Pancreas (tissue), 10 donors: ENCODE measurements at regions not wholly inside any gene's neighbourhood (a gene's known extent, or its start where the extent isn't known, plus 50 kb on each side); places are given as distances from the start of the nearest gene placed in this dataset.

Experiments used
- ATAC-seq, 4 donors: fragments of 200-7000 bp; cut with Tn5 transposase; one replicate each; pipeline versions ENCODE4 v1.8.0 to v1.9.1; 2020; ENCODE audit warnings: mild to moderate bottlenecking in 4 of 4, moderate library complexity in 4 of 4
- DNase-seq, 6 donors: peaks; one replicate each; pipeline ENCODE4 v3.0.0-alpha.2; 2020
- FAIRE-seq: peaks from 2 replicates; lab custom pipeline; 2012; peaks lifted over from hg19 to GRCh38; lab: Jason Lieb, UNC
- H3K27ac ChIP-seq, 4 donors: fragments of 200-600 bp; sonication (generic); 1 replicate in 3 of 4; 2 replicates in 1 of 4; pipeline versions ENCODE4 v1.5.0 to v1.8.0; 2020
- H3K27me3 ChIP-seq, 4 donors: fragments of 200-600 bp; one replicate each; pipeline ENCODE4 v1.8.0; 2021
- H3K36me3 ChIP-seq, 3 donors: fragments of 200-600 bp; sonication (generic) in 1 of 3; one replicate each; pipeline versions ENCODE4 v1.5.0 to v1.8.0; 2020 to 2021
- H3K4me1 ChIP-seq, 3 donors: fragments of 200-600 bp; one replicate each; pipeline ENCODE4 v1.8.0; 2021
- H3K4me3 ChIP-seq, 4 donors: fragments of 200-600 bp; sonication (generic) in 2 of 4; one replicate each; pipeline versions ENCODE4 v1.5.0 to v1.8.0; 2020 to 2021
- H3K9me3 ChIP-seq, 4 donors: fragments of 200-600 bp; one replicate each; pipeline ENCODE4 v1.8.0; 2021
- WGBS, 2 donors: extraction: QIAGEN DNeasy Blood & Tissue Kit; methylation state at CpG; one replicate each; pipeline ENCODE4 v1.1.7; 2013; 5-methylcytosine and 5-hydroxymethylcytosine counted together
- intact Hi-C, 3 donors: fragments of 100-400 bp; cut with DNase I; formaldehyde crosslinking; loops; one replicate each; pipeline versions ENCODE4 v1.11.1 to v1.14.2; 2022
- TF ChIP-seq, protein P1 (sequence below), 4 donors: fragments of 200-600 bp; sonication (generic) in 3 of 4; IDR thresholded peaks; one replicate each; pipeline versions ENCODE4 v1.5.0 to v1.8.0; 2021; ENCODE audit warnings: antibody characterized with exemption in 4 of 4
- donor health status: healthy with polysubstance abuse.
- donor health status: DM: no; HTN: no; CAD: no; lungs with moderate emphysema.
- donor health status: DM: no; HTN: no; CAD: no.
- donor health status: control.
- donor health status: control.
- donor health status: Bipolar disorder and iron deficiency.
- donor health status: DM: yes; HTN: yes; CAD: no.
- donor health status: DM: no; HTN: no; CAD: no.
- donor health status: DM: no; HTN: no; CAD: no.
- donor health status: DM: yes; HTN: yes; CAD: no.

DNA sequence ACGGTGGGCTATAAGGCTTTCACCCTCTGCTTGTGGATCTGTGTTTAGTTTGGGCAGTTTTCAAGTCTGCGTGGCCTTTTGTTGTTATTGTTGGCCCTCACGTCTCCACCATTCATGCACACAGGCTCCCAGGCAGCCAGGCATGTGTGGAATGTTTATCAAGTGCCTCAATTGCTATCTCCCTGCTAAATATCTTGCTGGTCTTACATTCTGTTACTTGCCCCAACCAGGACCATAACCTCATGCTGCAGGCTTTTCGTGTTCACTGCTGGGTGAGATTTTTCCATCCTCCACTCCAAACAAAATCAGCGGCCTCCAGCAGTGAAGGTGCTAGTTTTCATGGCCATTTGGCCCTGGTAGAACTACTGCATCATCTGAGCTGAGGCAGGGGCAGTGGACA, 63.0 kb upstream of the DSC1 start:
- Histone ChIP-seq H3K36me3 (no peaks in the 10 kb centered on the region), H3K4me3 (no peak overlapping the region), H3K27me3 (no peaks in the 10 kb centered on the region), H3K4me1 (no peaks in the 10 kb centered on the region), H3K27ac (peak overlapping the region in 1 of 4 donors; percentile 9), H3K9me3 (no peaks in the 10 kb centered on the region)
- intact Hi-C loops, result no loop called here
- DNase-seq (no peak), ATAC-seq (peak in 3 of 4 donors; percentile 37 to 80 (median 62)), FAIRE-seq (no peak)
- WGBS, 2 donors, result 17 to 29% methylated on average over 5 of the region's 5 CpGs
- TF ChIP-seq, protein P1, sequence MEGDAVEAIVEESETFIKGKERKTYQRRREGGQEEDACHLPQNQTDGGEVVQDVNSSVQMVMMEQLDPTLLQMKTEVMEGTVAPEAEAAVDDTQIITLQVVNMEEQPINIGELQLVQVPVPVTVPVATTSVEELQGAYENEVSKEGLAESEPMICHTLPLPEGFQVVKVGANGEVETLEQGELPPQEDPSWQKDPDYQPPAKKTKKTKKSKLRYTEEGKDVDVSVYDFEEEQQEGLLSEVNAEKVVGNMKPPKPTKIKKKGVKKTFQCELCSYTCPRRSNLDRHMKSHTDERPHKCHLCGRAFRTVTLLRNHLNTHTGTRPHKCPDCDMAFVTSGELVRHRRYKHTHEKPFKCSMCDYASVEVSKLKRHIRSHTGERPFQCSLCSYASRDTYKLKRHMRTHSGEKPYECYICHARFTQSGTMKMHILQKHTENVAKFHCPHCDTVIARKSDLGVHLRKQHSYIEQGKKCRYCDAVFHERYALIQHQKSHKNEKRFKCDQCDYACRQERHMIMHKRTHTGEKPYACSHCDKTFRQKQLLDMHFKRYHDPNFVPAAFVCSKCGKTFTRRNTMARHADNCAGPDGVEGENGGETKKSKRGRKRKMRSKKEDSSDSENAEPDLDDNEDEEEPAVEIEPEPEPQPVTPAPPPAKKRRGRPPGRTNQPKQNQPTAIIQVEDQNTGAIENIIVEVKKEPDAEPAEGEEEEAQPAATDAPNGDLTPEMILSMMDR (IDR thresholded peaks at IDR 0.05), result no peak

DNA sequence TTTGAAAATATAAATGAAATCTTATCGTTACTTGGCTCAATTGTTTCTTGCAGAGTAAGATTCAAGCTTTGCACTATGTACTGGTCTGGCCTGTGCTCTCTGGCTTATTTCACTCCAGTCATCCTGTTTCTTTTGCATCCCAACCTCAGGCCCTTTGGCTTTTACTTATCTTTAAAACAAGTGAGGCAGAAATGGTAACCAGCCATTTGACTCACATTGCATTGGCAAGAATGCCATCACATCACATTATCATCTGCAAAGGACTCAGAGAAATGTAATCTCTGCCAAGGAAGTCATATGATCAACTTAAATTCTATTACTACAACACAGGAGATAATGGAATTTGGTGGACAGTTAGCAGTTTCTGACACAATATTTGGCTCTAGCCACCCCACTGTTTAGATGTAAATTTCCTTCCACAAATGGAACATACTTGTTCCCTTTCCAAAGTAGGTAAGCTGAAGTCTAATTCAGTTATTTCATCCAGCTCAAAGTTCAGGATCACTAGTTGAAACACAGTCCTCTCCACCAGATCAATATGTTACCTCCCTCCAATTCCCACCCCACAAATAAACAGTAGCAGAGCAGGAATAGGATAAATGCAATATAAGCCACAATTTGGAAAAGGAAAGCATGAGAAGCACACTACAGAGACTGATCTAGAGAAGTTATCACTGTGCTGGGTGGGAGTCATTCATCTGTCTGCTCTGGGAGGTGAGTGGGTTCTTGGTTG, 65.0 kb upstream of the DSC1 start:
- intact Hi-C loops, result no loop called here
- Histone ChIP-seq H3K27ac (no peak overlapping the region), H3K4me1 (peaks cover 0 to 10% (median 8%) of the 10 kb centered on the region in 3 donors), H3K9me3 (no peaks in the 10 kb centered on the region), H3K4me3 (no peak overlapping the region), H3K27me3 (no peaks in the 10 kb centered on the region), H3K36me3 (no peaks in the 10 kb centered on the region)
- DNase-seq (no peak), FAIRE-seq (no peak), ATAC-seq (no peak)
- TF ChIP-seq, protein P1 (IDR thresholded peaks at IDR 0.05), result no peak
- 92% methylated on average over 1 of the region's 1 CpG for WGBS, 2 donors

DNA sequence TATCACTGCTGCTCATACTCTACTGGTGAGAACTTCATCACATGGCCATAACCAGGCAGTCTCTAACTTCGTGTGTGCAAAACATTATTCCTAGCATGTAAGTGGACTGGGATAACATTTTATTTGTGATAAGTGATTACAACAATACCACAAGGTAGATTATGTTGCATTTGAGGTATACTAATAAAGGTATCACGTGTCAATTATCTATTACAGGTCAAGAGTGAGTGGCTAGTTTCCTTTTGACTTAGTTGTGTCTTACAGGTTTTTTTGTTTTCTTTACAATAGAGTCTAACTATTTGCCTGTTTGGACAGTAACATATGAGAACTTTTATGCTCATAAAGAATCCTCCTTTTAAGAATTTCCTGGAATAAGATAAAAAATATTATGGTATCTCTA, 67.2 kb upstream of the DSC1 start:
- no peaks in the 10 kb centered on the region for H3K36me3 ChIP-seq
- H3K4me3 ChIP-seq, result no peak overlapping the region
- no peaks in the 10 kb centered on the region for H3K9me3 ChIP-seq
- DNase-seq, result no peak
- WGBS, 2 donors, result 36 to 56% methylated on average over 2 of the region's 2 CpGs
- no peaks in the 10 kb centered on the region for H3K27me3 ChIP-seq
- TF ChIP-seq, protein P1 (IDR thresholded peaks at IDR 0.05), result no peak
- intact Hi-C loops, result no loop called here
- peak overlapping the region in 2 of 4 donors; percentile 7 to 56 for H3K27ac ChIP-seq
- peaks cover 10 to 15% (median 13%) of the 10 kb centered on the region in 3 donors for H3K4me1 ChIP-seq
- no peak for ATAC-seq
- FAIRE-seq, result no peak

DNA sequence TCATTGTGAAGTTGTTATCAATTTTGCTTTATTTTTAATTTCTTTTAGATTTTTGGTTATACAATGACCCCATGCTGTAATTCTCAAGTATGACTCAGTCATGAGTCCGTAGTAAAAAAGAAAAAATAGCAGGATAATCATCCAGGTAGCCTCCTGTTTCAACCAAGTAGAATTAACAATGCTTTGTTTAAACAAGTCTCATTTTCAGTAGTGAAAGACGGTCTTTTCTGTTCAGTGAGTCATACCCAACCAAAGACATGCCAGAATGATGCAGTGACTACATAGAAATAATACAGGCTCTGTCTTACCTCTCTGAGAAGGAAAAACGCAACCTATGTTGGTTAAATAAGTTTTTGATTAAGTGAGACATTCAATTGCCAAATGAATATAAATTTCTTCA, 67.8 kb upstream of the DSC1 start:
- intact Hi-C loops, result no loop called here
- Histone ChIP-seq H3K36me3 (no peaks in the 10 kb centered on the region), H3K4me3 (no peak overlapping the region), H3K27ac (peak overlapping the region in 2 of 4 donors; percentile 7 to 56), H3K9me3 (no peaks in the 10 kb centered on the region), H3K27me3 (no peaks in the 10 kb centered on the region), H3K4me1 (peaks cover 10 to 15% (median 13%) of the 10 kb centered on the region in 3 donors)
- ATAC-seq (peak in 3 of 4 donors; percentile 43 to 76 (median 58)), DNase-seq (no peak), FAIRE-seq (no peak)
- TF ChIP-seq, protein P1 (IDR thresholded peaks at IDR 0.05), result no peak
- WGBS, 2 donors, result 36 to 58% methylated on average over 3 of the region's 3 CpGs

DNA sequence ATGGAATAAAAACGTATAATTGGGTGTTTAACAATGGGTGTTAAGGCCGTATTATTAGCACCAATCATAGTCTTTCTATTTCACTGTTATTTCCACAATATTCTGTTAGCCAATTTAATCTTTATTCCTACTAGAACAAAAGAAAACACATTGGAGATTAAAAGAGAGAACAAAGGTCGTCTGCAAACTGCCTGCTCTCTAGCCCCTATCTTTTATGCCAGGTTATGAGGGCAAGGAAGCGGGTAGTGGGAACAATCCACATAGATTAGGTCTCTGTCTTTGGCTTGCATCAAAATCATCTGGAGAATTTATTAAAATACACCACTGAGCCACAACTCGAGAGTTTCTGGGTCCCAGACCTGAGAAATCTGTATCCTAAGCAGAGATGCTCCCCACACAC, 69.4 kb upstream of the DSC1 start:
- WGBS, 2 donors, result 36 to 38% methylated on average over 5 of the region's 5 CpGs
- ATAC-seq, result no peak
- no peaks in the 10 kb centered on the region for H3K36me3 ChIP-seq

More for the DNA sequence above, 69.4 kb upstream of the DSC1 start:
- H3K4me1 ChIP-seq, result peaks cover 10 to 15% (median 13%) of the 10 kb centered on the region in 3 donors
- FAIRE-seq (no peak), DNase-seq (no peak)
- intact Hi-C loops, result no loop called here
- H3K4me3 ChIP-seq, result no peak overlapping the region
- TF ChIP-seq, protein P1 (IDR thresholded peaks at IDR 0.05), result no peak
- H3K9me3 ChIP-seq, result no peaks in the 10 kb centered on the region
- H3K27ac ChIP-seq, result peak overlapping the region in 1 of 4 donors; percentile 5
- H3K27me3 ChIP-seq, result no peaks in the 10 kb centered on the region
